ENCODE measurements at regions not wholly inside any gene's neighbourhood (a gene's known extent, or its start where the extent isn't known, plus 50 kb on each side); places are given as distances from the start of the nearest gene placed in this dataset.
"Not testable (repeated sequence)": the region's sequence is repeated elsewhere in the genome, so short reads cannot be mapped to it uniquely, and the experiment has no call there.

DNA sequence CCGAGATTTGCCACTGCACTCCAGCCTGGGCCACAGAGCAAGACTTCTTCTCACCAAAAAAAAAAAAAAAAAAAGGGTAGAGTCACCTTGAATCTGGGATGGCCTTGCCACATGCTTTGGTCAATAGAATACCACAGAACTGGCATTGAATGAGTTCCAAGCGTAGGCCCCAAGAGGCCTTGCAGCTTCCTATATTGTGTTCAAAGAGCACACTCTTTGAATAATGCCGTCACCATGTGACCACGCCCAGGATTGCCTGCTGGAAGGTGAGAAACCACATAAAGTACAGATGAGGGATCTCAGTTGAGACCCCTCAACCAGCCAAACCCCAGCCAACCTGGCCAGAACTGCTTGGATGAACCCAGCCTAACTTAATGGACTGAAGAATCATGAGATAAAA lies 239.2 kb upstream of the AMIGO2 start:
- H3K4me3 ChIP-seq (ENCODE audit: low read length), result no peak overlapping the region
- H3K9me3 ChIP-seq (ENCODE audit: control insufficient read depth, low read length), result no peaks in the 10 kb centered on the region
- no peaks in the 10 kb centered on the region for H3K27me3 ChIP-seq (ENCODE audit: control insufficient read depth, insufficient read depth, low read length)
- no peaks in the 10 kb centered on the region for H3K4me1 ChIP-seq (ENCODE audit: control insufficient read depth, insufficient read depth, low read length)
- H3K9ac ChIP-seq (ENCODE audit: low read length), result no peak overlapping the region
- no peaks in the 10 kb centered on the region for H3K36me3 ChIP-seq (ENCODE audit: control insufficient read depth, insufficient read depth, low read length)

DNA sequence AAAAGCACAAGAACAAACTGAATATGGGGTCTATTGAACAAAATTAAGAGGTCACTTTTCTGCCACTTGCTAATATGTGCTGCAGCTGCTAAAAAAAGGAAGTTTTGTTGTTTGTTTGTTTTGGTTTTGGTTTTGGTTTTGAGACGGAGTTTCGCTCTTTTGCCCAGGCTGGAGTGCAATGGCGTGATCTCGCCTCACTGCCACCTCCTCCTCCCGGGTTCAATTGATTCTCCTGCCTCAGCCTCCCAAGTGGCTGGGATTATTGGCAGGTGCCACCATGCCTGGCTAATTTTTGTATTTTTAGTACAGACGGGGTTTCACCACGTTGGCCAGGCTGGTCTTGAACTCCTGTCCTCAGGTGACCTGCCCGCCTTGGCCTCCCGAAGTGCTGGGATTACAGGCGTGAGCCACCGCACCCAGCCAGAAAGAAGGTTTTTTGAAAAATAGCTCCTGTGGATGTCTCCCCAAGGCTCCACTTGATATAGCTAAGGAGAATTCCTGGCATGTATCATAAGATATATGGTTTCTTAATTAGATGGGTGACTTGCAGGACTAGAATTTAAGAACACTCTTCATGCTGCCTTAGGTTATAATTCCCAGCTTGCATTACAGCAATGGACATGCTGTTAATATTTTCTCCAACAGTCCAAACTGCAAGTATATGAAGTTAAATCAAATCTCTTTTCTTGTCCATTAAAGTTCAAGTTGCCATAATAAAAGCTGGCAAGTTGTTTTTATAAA lies 237.6 kb upstream of the AMIGO2 start:
- H3K4me1 ChIP-seq (ENCODE audit: control insufficient read depth, insufficient read depth, low read length), result no peaks in the 10 kb centered on the region
- no peaks in the 10 kb centered on the region for H3K9me3 ChIP-seq (ENCODE audit: control insufficient read depth, low read length)
- H3K36me3 ChIP-seq (ENCODE audit: control insufficient read depth, insufficient read depth, low read length), result no peaks in the 10 kb centered on the region
- no peak overlapping the region for H3K4me3 ChIP-seq (ENCODE audit: low read length)
- H3K9ac ChIP-seq (ENCODE audit: low read length), result no peak overlapping the region
- no peaks in the 10 kb centered on the region for H3K27me3 ChIP-seq (ENCODE audit: control insufficient read depth, insufficient read depth, low read length)

DNA sequence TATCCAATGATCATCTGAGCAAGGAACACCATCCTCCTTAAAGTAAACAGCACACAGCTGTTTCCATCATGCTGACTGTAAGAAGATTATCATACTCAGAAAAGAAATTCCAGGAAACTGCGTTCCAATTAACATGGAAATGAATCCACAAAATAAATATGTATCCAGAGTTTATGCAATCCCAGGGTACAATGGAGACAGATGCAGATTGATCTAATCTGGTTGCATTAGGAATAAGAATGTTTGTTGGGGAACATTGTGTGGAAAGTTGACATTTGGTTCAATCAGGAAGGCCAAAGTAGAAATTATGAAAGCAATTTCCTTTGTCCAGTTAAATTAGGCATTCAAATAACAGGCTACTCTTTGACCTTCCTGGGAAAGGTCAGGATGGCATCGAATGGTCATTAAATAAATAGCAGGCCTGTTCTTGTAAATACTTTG lies 236.9 kb upstream of the AMIGO2 start:
- Histone ChIP-seq H3K4me3 (ENCODE audit: low read length) (no peak overlapping the region), H3K4me1 (ENCODE audit: control insufficient read depth, insufficient read depth, low read length) (no peaks in the 10 kb centered on the region), H3K36me3 (ENCODE audit: control insufficient read depth, insufficient read depth, low read length) (no peaks in the 10 kb centered on the region), H3K27me3 (ENCODE audit: control insufficient read depth, insufficient read depth, low read length) (no peaks in the 10 kb centered on the region), H3K9me3 (ENCODE audit: control insufficient read depth, low read length) (no peaks in the 10 kb centered on the region), H3K9ac (ENCODE audit: low read length) (no peak overlapping the region)

DNA sequence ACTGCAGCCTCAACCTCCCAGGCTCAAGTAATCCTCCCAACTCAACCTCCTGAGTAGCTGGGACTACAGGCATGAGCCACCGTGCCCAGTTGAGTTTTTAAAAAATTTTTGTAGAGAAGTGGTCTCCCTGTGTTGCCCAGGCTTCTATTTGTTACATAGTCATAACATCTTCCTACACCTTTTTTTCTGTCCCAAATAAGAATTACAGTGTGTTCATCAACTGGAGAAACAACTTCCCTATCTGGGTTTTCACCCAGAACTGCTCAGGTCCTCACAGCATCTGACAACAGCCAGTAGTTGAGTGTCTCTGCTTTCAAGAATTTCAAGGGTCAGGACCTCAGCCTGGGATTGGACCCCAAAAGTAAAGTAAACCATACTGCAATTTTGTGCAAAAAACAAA lies 235.2 kb upstream of the AMIGO2 start:
- no peaks in the 10 kb centered on the region for H3K4me1 ChIP-seq (ENCODE audit: control insufficient read depth, insufficient read depth, low read length)
- H3K27me3 ChIP-seq (ENCODE audit: control insufficient read depth, insufficient read depth, low read length), result no peaks in the 10 kb centered on the region

DNA sequence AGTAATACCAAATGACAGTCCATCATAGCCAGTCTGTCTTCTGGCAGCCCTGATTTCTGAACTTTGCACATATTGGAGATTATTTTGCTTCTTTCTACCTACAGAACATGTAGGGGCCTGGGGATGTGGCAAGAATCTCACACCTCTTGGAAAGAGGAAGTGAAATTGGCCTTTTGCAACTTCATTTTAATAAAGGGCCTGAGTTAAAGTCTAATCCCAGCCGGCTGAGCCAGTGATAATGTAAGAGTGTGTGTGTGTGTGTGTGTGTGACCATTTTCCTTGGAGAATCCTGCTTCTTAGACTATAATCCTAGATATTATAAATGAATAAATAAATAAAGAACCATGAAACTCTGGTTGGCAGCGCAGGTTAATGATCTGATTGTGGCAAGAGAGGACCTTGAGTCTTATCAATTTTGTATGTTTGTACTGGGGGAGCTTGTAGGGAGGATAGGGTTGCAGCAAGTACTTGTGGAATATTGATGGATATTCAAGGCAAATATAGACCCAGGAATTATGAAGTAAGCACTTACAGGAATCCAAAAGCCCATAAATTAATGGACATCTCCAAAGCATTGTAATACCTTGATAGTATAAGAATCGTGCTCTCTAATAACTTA lies 233.2 kb upstream of the AMIGO2 start:
- H3K9me3 ChIP-seq (ENCODE audit: control insufficient read depth, low read length), result no peaks in the 10 kb centered on the region
- H3K4me1 ChIP-seq (ENCODE audit: control insufficient read depth, insufficient read depth, low read length), result no peaks in the 10 kb centered on the region
- H3K4me3 ChIP-seq (ENCODE audit: low read length), result no peak overlapping the region
- no peak overlapping the region for H3K9ac ChIP-seq (ENCODE audit: low read length)
- no peaks in the 10 kb centered on the region for H3K36me3 ChIP-seq (ENCODE audit: control insufficient read depth, insufficient read depth, low read length)
- no peaks in the 10 kb centered on the region for H3K27me3 ChIP-seq (ENCODE audit: control insufficient read depth, insufficient read depth, low read length)

More for the DNA sequence above, 235.2 kb upstream of the AMIGO2 start:
- Histone ChIP-seq H3K9me3 (ENCODE audit: control insufficient read depth, low read length) (no peaks in the 10 kb centered on the region), H3K36me3 (ENCODE audit: control insufficient read depth, insufficient read depth, low read length) (no peaks in the 10 kb centered on the region), H3K9ac (ENCODE audit: low read length) (no peak overlapping the region), H3K4me3 (ENCODE audit: low read length) (no peak overlapping the region)

DNA sequence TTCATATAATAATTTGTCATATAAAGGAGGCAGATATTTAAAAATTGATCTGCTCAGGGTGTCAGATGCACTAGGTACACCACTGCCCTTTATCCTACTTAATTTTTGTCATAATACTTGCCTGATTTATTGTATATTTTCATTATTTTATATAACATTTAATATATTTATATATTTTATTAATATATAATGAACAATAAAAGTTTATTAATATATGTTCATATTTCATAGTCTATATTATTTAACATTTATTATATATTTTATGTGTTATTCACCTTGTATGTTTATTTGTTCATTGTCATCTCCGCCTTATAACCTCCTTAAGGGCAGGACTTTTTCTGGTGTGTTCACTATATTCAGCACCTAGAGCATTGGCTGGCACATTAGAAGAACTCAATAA lies 232.4 kb upstream of the AMIGO2 start:
- H3K4me3 ChIP-seq (ENCODE audit: low read length), result no peak overlapping the region
- no peak overlapping the region for H3K9ac ChIP-seq (ENCODE audit: low read length)
- no peaks in the 10 kb centered on the region for H3K36me3 ChIP-seq (ENCODE audit: control insufficient read depth, insufficient read depth, low read length)
- no peaks in the 10 kb centered on the region for H3K4me1 ChIP-seq (ENCODE audit: control insufficient read depth, insufficient read depth, low read length)
- H3K9me3 ChIP-seq (ENCODE audit: control insufficient read depth, low read length), result no peaks in the 10 kb centered on the region
- H3K27me3 ChIP-seq (ENCODE audit: control insufficient read depth, insufficient read depth, low read length), result no peaks in the 10 kb centered on the region

DNA sequence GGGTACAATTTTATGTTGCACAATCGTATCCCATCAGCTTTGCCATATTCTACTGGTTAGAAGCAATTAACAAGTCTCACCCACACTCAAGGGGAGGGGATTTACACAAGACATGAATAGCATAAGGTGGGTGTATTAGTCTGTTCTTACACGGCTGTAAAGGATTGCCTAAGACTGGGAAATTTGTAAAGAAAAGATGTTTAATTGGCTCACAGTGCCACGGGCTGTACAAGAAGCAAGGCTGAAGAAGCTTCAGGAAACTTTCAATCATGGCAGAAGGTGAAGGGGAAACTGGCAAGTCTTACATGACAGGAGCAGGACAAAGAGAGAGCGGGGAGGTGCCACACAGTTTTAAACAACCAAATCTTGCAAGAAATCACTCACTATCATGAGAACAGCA lies 231.8 kb upstream of the AMIGO2 start:
- H3K4me3 ChIP-seq (ENCODE audit: low read length), result no peak overlapping the region
- no peaks in the 10 kb centered on the region for H3K4me1 ChIP-seq (ENCODE audit: control insufficient read depth, insufficient read depth, low read length)
- H3K36me3 ChIP-seq (ENCODE audit: control insufficient read depth, insufficient read depth, low read length), result no peaks in the 10 kb centered on the region
- no peak overlapping the region for H3K9ac ChIP-seq (ENCODE audit: low read length)
- H3K9me3 ChIP-seq (ENCODE audit: control insufficient read depth, low read length), result no peaks in the 10 kb centered on the region
- H3K27me3 ChIP-seq (ENCODE audit: control insufficient read depth, insufficient read depth, low read length), result no peaks in the 10 kb centered on the region

DNA sequence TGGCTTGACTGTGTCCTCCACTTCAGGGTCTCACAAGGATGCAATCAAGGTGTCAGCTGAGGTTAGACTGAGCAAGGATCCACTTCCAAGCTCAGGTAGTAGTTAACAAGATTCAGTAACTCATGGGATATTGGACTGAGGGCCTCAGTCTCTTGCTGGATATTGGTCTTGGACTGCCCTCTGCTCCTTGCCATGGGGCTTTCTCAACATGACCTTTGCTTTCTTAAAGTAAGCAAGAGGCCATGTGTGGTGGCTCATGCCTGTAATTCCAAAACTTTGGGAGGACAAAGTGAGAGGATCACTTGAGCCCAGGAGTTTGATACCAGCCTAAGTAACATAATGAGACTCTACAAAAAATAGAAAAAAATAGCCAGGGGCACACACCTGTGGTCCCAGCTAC lies 231.3 kb upstream of the AMIGO2 start:
- Histone ChIP-seq H3K36me3 (ENCODE audit: control insufficient read depth, insufficient read depth, low read length) (no peaks in the 10 kb centered on the region), H3K4me3 (ENCODE audit: low read length) (no peak overlapping the region), H3K9ac (ENCODE audit: low read length) (no peak overlapping the region), H3K4me1 (ENCODE audit: control insufficient read depth, insufficient read depth, low read length) (no peaks in the 10 kb centered on the region), H3K9me3 (ENCODE audit: control insufficient read depth, low read length) (no peaks in the 10 kb centered on the region), H3K27me3 (ENCODE audit: control insufficient read depth, insufficient read depth, low read length) (no peaks in the 10 kb centered on the region)

DNA sequence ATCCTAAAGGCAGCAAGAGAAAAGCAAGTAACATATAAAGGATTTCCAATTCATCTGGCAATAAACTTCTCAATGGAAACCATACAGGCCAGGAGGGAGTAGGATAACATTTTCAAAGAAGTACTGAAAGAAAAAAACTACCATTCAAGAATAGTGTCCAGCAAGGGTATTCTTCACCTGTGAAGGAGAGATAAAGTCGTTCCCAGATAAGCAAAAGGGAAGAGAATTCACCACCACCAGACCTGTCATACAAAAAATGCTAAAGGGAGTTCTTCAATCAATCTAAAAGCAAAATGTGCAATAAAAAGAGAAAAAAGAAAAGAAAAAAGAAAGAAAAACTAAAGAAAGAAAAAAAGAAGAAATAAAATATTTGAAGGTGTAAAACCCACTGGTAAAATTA lies 228.9 kb upstream of the AMIGO2 start:
- no peak overlapping the region for H3K9ac ChIP-seq (ENCODE audit: low read length)
- H3K4me3 ChIP-seq (ENCODE audit: low read length), result no peak overlapping the region
- no peaks in the 10 kb centered on the region for H3K27me3 ChIP-seq (ENCODE audit: control insufficient read depth, insufficient read depth, low read length)
- H3K4me1 ChIP-seq (ENCODE audit: control insufficient read depth, insufficient read depth, low read length), result no peaks in the 10 kb centered on the region
- H3K9me3 ChIP-seq (ENCODE audit: control insufficient read depth, low read length), result no peaks in the 10 kb centered on the region
- no peaks in the 10 kb centered on the region for H3K36me3 ChIP-seq (ENCODE audit: control insufficient read depth, insufficient read depth, low read length)

DNA sequence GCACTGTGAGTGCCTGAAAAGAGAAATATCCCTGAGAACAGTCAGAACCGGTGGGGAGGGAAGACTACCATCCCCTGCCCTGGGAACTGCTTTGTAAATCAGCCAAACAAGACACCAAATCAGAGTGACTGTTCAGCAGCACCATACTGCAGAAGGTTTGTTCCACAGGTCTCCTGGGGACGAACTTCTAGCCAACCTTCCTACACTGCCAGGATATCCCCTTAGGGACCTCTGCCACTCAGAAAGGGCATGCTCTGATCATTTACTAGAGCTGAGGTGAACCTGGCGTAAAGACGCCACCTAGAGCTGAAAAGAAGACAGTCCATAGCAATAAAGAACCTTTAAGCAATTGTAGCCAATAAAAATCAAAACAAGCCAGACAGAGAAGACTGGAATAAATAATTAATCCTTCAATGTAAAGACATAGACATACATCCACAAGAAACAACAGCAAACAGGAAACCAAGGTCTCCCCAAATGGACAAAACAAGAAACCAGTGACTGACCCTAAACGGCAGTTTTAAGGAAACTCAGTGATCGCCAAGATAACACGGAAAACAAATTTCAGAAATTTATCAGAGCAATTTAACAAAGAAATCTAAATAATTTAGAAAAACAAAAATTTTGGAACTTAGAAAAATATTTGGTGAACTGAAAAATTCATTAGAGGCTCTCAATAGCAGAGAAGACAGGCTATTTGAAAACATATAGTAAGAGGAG lies 228.1 kb upstream of the AMIGO2 start:
- Histone ChIP-seq H3K4me3 (ENCODE audit: low read length) (no peak overlapping the region), H3K4me1 (ENCODE audit: control insufficient read depth, insufficient read depth, low read length) (no peaks in the 10 kb centered on the region), H3K9me3 (ENCODE audit: control insufficient read depth, low read length) (no peaks in the 10 kb centered on the region), H3K36me3 (ENCODE audit: control insufficient read depth, insufficient read depth, low read length) (no peaks in the 10 kb centered on the region), H3K27me3 (ENCODE audit: control insufficient read depth, insufficient read depth, low read length) (no peaks in the 10 kb centered on the region), H3K9ac (ENCODE audit: low read length) (no peak overlapping the region)

DNA sequence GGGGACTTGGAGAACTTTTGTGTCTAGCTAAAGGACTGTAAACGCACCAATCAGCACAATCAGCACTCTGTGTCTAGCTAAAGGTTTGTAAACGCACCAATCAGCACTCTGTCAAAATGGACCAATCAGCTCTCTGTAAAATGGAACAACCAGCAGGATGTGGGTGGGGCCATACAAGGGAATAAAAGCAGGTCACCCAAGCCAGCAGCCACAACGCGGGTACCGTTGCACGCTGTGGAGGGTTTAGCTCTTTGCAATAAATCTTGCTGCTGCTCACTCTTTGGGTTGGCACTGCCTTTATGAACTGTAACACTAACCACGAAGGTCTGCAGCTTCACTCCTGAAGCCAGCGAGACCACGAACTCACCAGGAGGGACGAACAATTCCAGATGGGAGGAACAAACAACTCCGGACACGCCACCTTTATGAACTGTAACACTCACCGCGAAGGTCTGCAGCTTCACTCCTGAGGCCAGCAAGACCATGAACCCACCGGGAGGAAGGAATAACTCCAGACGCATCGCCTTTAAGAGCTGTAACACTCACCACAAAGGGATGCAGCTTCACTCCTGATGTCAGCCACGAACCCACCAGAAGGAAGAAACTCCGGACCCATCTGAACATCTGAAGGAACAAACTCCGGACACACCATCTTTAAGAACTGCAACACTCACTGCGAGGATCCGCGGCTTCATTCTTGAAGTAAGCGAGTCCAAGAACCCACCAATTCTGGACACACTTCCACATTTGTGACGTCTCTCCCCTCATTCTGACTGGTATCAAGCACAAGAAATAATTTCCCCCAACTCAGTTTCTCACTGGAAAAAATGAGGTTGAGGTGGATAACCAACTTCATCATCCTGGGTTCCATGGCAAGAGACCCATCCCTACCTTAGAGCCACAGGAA lies 227.3 kb upstream of the AMIGO2 start:
- not testable (repeated sequence) for H3K9ac ChIP-seq (ENCODE audit: low read length); H3K4me3 ChIP-seq (ENCODE audit: low read length); H3K9me3 ChIP-seq (ENCODE audit: control insufficient read depth, low read length); H3K36me3 ChIP-seq (ENCODE audit: control insufficient read depth, insufficient read depth, low read length); H3K4me1 ChIP-seq (ENCODE audit: control insufficient read depth, insufficient read depth, low read length); H3K27me3 ChIP-seq (ENCODE audit: control insufficient read depth, insufficient read depth, low read length)
